GM10266 (cell line): ENCODE measurements at regions not wholly inside any gene's neighbourhood (a gene's known extent, or its start where the extent isn't known, plus 50 kb on each side); places are given as distances from the start of the nearest gene placed in this dataset.

Source experiments
- DNase-seq: peaks from one replicate; pipeline ENCODE4 v3.0.0; 2012; ENCODE audit errors: extremely low spot score
- CTCF ChIP-seq: IDR thresholded peaks from 2 replicates; pipeline ENCODE4 v1.5.1; 2012; ENCODE audit warnings: mild to moderate bottlenecking, low read depth; ENCODE audit not compliant: control insufficient read depth, insufficient read depth; ENCODE audit errors: missing control alignments

- TF ChIP-seq CTCF, result no peak
- DNase-seq, result no peak
Measured at GRCh38 chr1:4315202-4315601, 339.2 kb upstream of the AJAP1 start.

GRCh38 chr1:4317207-4317606 lies 337.2 kb upstream of the AJAP1 start:
- no peak for TF ChIP-seq CTCF
- no peak for DNase-seq

GRCh38 chr1:4318720-4319119 lies 335.7 kb upstream of the AJAP1 start:
- no peak for TF ChIP-seq CTCF
- no peak for DNase-seq

- no peak for TF ChIP-seq CTCF
- no peak for DNase-seq
Measured at GRCh38 chr1:4319496-4319895, 334.9 kb upstream of the AJAP1 start.

GRCh38 chr1:4322881-4323280 lies 331.5 kb upstream of the AJAP1 start:
- DNase-seq, result no peak
- TF ChIP-seq CTCF, result no peak

GRCh38 chr1:4323309-4323708 lies 331.1 kb upstream of the AJAP1 start:
- DNase-seq, result no peak
- TF ChIP-seq CTCF, result no peak

GRCh38 chr1:4324525-4324924 lies 329.9 kb upstream of the AJAP1 start:
- DNase-seq, result no peak
- no peak for TF ChIP-seq CTCF
